Left lung (tissue), 4 donors: ENCODE measurements at regions not wholly inside any gene's neighbourhood (a gene's known extent, or its start where the extent isn't known, plus 50 kb on each side); places are given as distances from the start of the nearest gene placed in this dataset.

Experiments used
- ATAC-seq: fragments of 200-7000 bp; cut with Tn5 transposase; one replicate; pipeline ENCODE4 v1.9.1; 2020; ENCODE audit warnings: moderate library complexity
- DNase-seq, 4 donors: peaks; one replicate each; pipeline ENCODE4 v3.0.0-alpha.2; 2013 to 2020
- H3K27ac ChIP-seq, 2 donors: fragments of 200-600 bp; sonication (generic) in 1 of 2; one replicate each; pipeline versions ENCODE4 v1.5.0 to v1.8.0; 2020 to 2021
- H3K27me3 ChIP-seq, 2 donors: fragments of 200-600 bp; sonication (generic) in 1 of 2; one replicate each; pipeline versions ENCODE4 v1.5.0 to v1.8.0; 2020 to 2021
- H3K36me3 ChIP-seq, 2 donors: fragments of 200-600 bp; sonication (generic) in 1 of 2; one replicate each; pipeline versions ENCODE4 v1.5.0 to v1.8.0; 2020 to 2021
- H3K4me1 ChIP-seq, 2 donors: fragments of 200-600 bp; one replicate each; pipeline ENCODE4 v1.8.0; 2021
- H3K4me3 ChIP-seq, 2 donors: fragments of 200-600 bp; sonication (generic) in 1 of 2; one replicate each; pipeline versions ENCODE4 v1.5.0 to v1.8.0; 2020 to 2021; ENCODE audit warnings: mild to moderate bottlenecking in 1 of 2
- H3K9me3 ChIP-seq, 2 donors: fragments of 200-600 bp; sonication (generic) in 1 of 2; one replicate each; pipeline versions ENCODE4 v1.5.0 to v1.8.0; 2020 to 2021
- CTCF ChIP-seq, 2 donors: fragments of 200-600 bp; sonication (generic) in 1 of 2; IDR thresholded peaks; one replicate each; pipeline versions ENCODE4 v1.5.0 to v1.8.0; 2021; ENCODE audit warnings: antibody characterized with exemption in 2 of 2
- intact Hi-C, 2 donors: fragments of 100-400 bp; cut with DNase I; formaldehyde crosslinking; loops; one replicate each; pipeline versions ENCODE4 v1.11.2 to v1.14.2; 2022
- donor health status: DM: no; HTN: yes; CAD: no.
- donor health status: DM: no; HTN: no; CAD: no.

DNA sequence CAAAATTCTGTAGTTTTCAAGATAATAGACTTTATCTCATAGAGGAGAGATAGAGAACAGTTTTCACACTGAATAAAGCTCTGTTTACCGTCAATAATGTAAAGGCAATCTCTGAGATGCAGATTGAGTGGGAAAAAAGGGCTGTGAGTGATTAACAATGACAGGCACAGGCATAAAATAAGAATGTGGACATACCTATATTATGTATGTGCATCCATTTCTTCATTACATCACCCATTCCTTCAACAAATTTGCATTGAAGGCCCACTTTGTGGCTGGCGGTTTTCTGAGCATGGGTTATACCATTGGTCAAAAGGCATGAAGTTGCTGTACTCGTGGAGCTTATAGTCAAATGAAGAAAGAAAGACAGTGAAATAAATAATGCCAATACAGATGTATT is 1431.0 kb downstream of the AACS start:
- no peaks in the 10 kb centered on the region for H3K27me3 ChIP-seq
- no peaks in the 10 kb centered on the region for H3K4me1 ChIP-seq
- no peak overlapping the region for H3K27ac ChIP-seq
- intact Hi-C loops, result no loop called here
- DNase-seq (no peak), ATAC-seq (no peak)
- no peak overlapping the region for H3K4me3 ChIP-seq
- no peak for TF ChIP-seq CTCF (IDR thresholded peaks at IDR 0.05)
- peaks cover 0 to 3% of the 10 kb centered on the region in 2 donors for H3K9me3 ChIP-seq
- no peaks in the 10 kb centered on the region for H3K36me3 ChIP-seq

DNA sequence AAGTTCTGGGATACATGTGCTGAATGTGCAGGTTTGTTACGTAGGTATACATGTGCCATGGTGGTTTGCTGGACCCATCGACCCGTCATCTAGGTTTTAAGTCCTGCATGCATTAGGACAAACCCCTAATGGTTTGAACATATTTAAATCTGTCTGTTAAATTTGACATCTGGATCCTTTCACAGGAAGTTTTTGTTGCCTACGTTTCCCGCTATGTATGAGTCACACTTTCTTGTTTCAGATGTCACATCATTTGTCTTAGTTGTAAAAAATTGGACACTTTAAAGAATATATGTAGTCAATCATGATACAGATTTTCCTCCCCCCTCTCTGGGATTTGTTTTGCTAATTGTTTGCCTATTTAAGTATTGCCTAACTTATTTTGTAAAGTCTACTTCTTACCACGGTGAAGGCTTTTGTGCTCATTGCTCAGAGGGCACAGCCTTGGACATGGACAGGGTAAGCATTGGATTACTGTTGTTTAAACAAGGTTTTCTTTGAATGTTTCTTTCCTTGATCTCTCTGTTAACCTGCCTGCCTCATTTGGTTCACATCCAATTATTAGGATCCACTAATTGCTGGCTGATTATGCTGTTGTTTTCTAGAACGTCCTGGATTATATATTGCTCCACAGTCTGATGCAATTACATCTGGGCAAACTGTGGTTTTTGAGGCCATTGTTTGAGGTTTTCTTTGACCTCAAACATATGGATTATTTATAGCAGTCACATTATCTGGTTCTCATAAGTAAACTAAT is 1441.4 kb downstream of the AACS start:
- no peak for DNase-seq
- no peak for ATAC-seq
- intact Hi-C loops, result no loop called here
- Histone ChIP-seq H3K9me3 (peaks cover 0 to 6% of the 10 kb centered on the region in 2 donors), H3K27ac (no peak overlapping the region), H3K4me1 (no peaks in the 10 kb centered on the region), H3K36me3 (no peaks in the 10 kb centered on the region), H3K27me3 (no peaks in the 10 kb centered on the region), H3K4me3 (no peak overlapping the region)
- TF ChIP-seq CTCF (IDR thresholded peaks at IDR 0.05), result no peak

DNA sequence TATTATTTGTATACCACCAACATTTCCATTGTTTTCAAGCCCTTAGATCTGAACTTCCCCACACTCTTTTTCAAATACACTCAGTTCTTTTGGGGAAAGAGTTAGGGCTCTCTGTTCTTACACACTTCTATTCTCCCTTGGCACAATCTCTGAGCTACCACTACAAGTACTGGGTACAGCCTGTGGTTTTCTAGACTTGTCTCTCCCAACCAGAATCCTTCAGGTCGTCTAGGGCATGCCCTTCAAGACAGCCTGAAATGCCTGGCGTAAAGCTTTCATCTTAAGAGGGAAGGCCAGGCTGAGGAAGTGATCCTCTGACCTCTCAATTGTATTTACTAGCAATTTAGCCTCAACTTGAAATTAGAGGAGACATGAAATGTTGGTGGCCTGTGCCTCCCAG is 1442.0 kb downstream of the AACS start:
- intact Hi-C loops, result no loop called here
- TF ChIP-seq CTCF (IDR thresholded peaks at IDR 0.05), result no peak

GRCh38 chr12:126509572-126509971 is 1444.3 kb downstream of the AACS start:
- DNase-seq (no peak), ATAC-seq (no peak)
- no peaks in the 10 kb centered on the region for H3K36me3 ChIP-seq
- intact Hi-C loops, result no loop called here
- H3K27ac ChIP-seq, result no peak overlapping the region
- H3K4me3 ChIP-seq, result no peak overlapping the region
- no peak for TF ChIP-seq CTCF (IDR thresholded peaks at IDR 0.05)
- no peaks in the 10 kb centered on the region for H3K4me1 ChIP-seq
- no peaks in the 10 kb centered on the region for H3K27me3 ChIP-seq
- peaks cover 0 to 6% of the 10 kb centered on the region in 2 donors for H3K9me3 ChIP-seq

More for the DNA sequence above, 1442.0 kb downstream of the AACS start:
- Histone ChIP-seq H3K27me3 (no peaks in the 10 kb centered on the region), H3K4me3 (no peak overlapping the region), H3K9me3 (peaks cover 0 to 6% of the 10 kb centered on the region in 2 donors), H3K36me3 (no peaks in the 10 kb centered on the region), H3K27ac (no peak overlapping the region), H3K4me1 (no peaks in the 10 kb centered on the region)
- DNase-seq (no peak), ATAC-seq (no peak)

DNA sequence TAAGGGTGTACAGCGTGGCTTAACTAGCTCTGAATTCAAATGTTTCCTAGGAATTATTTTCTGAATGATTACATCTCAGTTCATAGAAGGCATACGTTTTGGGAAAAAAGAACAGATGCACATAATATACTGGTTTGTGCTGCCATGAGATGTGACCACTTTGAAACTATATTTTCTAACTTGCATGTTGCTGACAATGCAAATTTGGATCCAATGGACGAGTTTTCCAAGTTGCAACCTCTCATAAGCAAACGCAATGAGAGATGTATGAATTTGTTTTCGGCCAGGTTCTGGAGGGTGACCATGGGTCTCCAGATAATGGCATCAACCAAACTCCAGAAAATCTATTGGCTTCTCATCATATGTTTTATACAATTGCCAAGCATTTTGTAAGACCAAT is 1445.4 kb downstream of the AACS start:
- no peak overlapping the region for H3K27ac ChIP-seq
- ATAC-seq (no peak), DNase-seq (no peak)
- H3K4me3 ChIP-seq, result no peak overlapping the region
- no peaks in the 10 kb centered on the region for H3K27me3 ChIP-seq
- no peak for TF ChIP-seq CTCF (IDR thresholded peaks at IDR 0.05)
- peaks cover 0 to 6% of the 10 kb centered on the region in 2 donors for H3K9me3 ChIP-seq
- H3K36me3 ChIP-seq, result no peaks in the 10 kb centered on the region
- intact Hi-C loops, result no loop called here
- H3K4me1 ChIP-seq, result no peaks in the 10 kb centered on the region
